Activated naive CD4-positive, alpha-beta T cell treated with anti-CD3 and anti-CD28 coated beads, Interleukin-2, amount 10 ng/mL, durations not matched to agents 7 days and 5 days (primary cell): ENCODE measurements at regions not wholly inside any gene's neighbourhood (a gene's known extent, or its start where the extent isn't known, plus 50 kb on each side); places are given as distances from the start of the nearest gene placed in this dataset.
A peak's percentile ranks its signal among the peaks of the same experiment; 100 is the strongest.

Experiments
- CTCF ChIA-PET: fragments of 350-600 bp; sonication (Branson Sonifier 250); formaldehyde crosslinking; loops from one replicate; lab custom pipeline; 2021; ENCODE audit warnings: antibody characterized with exemption; lab: Charles Lee
- DNase-seq: peaks from one replicate; pipeline ENCODE4 v3.0.0-alpha.2; 2020
- H3K27ac Mint-ChIP-seq: one replicate; pipeline ENCODE4 v1.8.0; 2021; ENCODE audit warnings: mild to moderate bottlenecking, moderate library complexity, mixed read lengths
- H3K27me3 Mint-ChIP-seq: one replicate; pipeline ENCODE4 v1.8.0; 2021; ENCODE audit warnings: mild to moderate bottlenecking, mixed read lengths
- H3K36me3 Mint-ChIP-seq: one replicate; pipeline ENCODE4 v1.8.0; 2021; ENCODE audit warnings: mixed read lengths
- H3K4me1 Mint-ChIP-seq: one replicate; pipeline ENCODE4 v1.8.0; 2021; ENCODE audit warnings: mixed read lengths
- H3K4me3 Mint-ChIP-seq: one replicate; pipeline ENCODE4 v1.8.0; 2021; ENCODE audit warnings: mild to moderate bottlenecking, moderate library complexity, mixed read lengths
- H3K9me3 Mint-ChIP-seq: one replicate; pipeline ENCODE4 v1.8.0; 2021; ENCODE audit warnings: mixed read lengths

- Mint-ChIP-seq H3K36me3 (no peaks in the 10 kb centered on the region), H3K4me3 (no peak overlapping the region), H3K4me1 (no peaks in the 10 kb centered on the region), H3K27me3 (no peaks in the 10 kb centered on the region), H3K9me3 (no peaks in the 10 kb centered on the region), H3K27ac (no peak overlapping the region)
- no peak for DNase-seq
- CTCF ChIA-PET = interaction anchor here (0.7 kb wide), 1 partner anchor 42 kb away, joined by 3 read pairs; no protein-coding TSS in a partner anchor
Measured at GRCh38 chr3:17850448-17850847, 108.0 kb upstream of the TBC1D5 start.

- H3K36me3 Mint-ChIP-seq = no peaks in the 10 kb centered on the region
- H3K4me1 Mint-ChIP-seq = no peaks in the 10 kb centered on the region
- no peak for DNase-seq
- no peaks in the 10 kb centered on the region for H3K27me3 Mint-ChIP-seq
- H3K4me3 Mint-ChIP-seq = no peak overlapping the region
- no peak overlapping the region for H3K27ac Mint-ChIP-seq
- H3K9me3 Mint-ChIP-seq = no peaks in the 10 kb centered on the region
- CTCF ChIA-PET = no interaction called here
Measured at GRCh38 chr3:17848102-17848501, 105.7 kb upstream of the TBC1D5 start.

GRCh38 chr3:17847156-17847555 lies 104.7 kb upstream of the TBC1D5 start:
- no peaks in the 10 kb centered on the region for H3K27me3 Mint-ChIP-seq
- no peak overlapping the region for H3K27ac Mint-ChIP-seq
- H3K9me3 Mint-ChIP-seq = no peaks in the 10 kb centered on the region
- no peak overlapping the region for H3K4me3 Mint-ChIP-seq
- CTCF ChIA-PET = no interaction called here
- no peak for DNase-seq
- H3K36me3 Mint-ChIP-seq = no peaks in the 10 kb centered on the region
- no peaks in the 10 kb centered on the region for H3K4me1 Mint-ChIP-seq

GRCh38 chr3:17846466-17846865 lies 104.0 kb upstream of the TBC1D5 start:
- DNase-seq = no peak
- CTCF ChIA-PET = interaction anchor here (1.0 kb wide), 1 partner anchor 1142 kb away, joined by 3 read pairs; no protein-coding TSS in a partner anchor
- Mint-ChIP-seq H3K27me3 (no peaks in the 10 kb centered on the region), H3K4me1 (no peaks in the 10 kb centered on the region), H3K9me3 (no peaks in the 10 kb centered on the region), H3K27ac (no peak overlapping the region), H3K4me3 (no peak overlapping the region), H3K36me3 (no peaks in the 10 kb centered on the region)

- H3K4me1 Mint-ChIP-seq = no peaks in the 10 kb centered on the region
- H3K27me3 Mint-ChIP-seq = no peaks in the 10 kb centered on the region
- H3K27ac Mint-ChIP-seq = no peak overlapping the region
- DNase-seq = no peak
- no peaks in the 10 kb centered on the region for H3K9me3 Mint-ChIP-seq
- CTCF ChIA-PET = no interaction called here
- H3K4me3 Mint-ChIP-seq = no peak overlapping the region
- no peaks in the 10 kb centered on the region for H3K36me3 Mint-ChIP-seq
Measured at GRCh38 chr3:17845026-17845812, 102.8 kb upstream of the TBC1D5 start.

GRCh38 chr3:17844236-17844635 lies 101.8 kb upstream of the TBC1D5 start:
- no peaks in the 10 kb centered on the region for H3K9me3 Mint-ChIP-seq
- no peaks in the 10 kb centered on the region for H3K27me3 Mint-ChIP-seq
- no peak overlapping the region for H3K4me3 Mint-ChIP-seq
- no peaks in the 10 kb centered on the region for H3K4me1 Mint-ChIP-seq
- no peak for DNase-seq
- CTCF ChIA-PET = no interaction called here
- H3K27ac Mint-ChIP-seq = no peak overlapping the region
- H3K36me3 Mint-ChIP-seq = no peaks in the 10 kb centered on the region

GRCh38 chr3:17841190-17841828 lies 98.9 kb upstream of the TBC1D5 start:
- no peaks in the 10 kb centered on the region for H3K9me3 Mint-ChIP-seq
- no peaks in the 10 kb centered on the region for H3K27me3 Mint-ChIP-seq
- CTCF ChIA-PET = interaction anchor here (0.6 to 4.3 kb wide), 38 partner anchors 8 to 1241 kb away, joined by 3 to 44 read pairs (median 4); no protein-coding TSS in a partner anchor
- H3K27ac Mint-ChIP-seq = no peak overlapping the region
- no peaks in the 10 kb centered on the region for H3K4me1 Mint-ChIP-seq
- H3K4me3 Mint-ChIP-seq = no peak overlapping the region
- peak; percentile 78 for DNase-seq
- no peaks in the 10 kb centered on the region for H3K36me3 Mint-ChIP-seq

- Mint-ChIP-seq H3K27ac (no peak overlapping the region), H3K9me3 (no peaks in the 10 kb centered on the region), H3K4me3 (no peak overlapping the region), H3K4me1 (no peaks in the 10 kb centered on the region), H3K36me3 (no peaks in the 10 kb centered on the region), H3K27me3 (no peaks in the 10 kb centered on the region)
- no peak for DNase-seq
- CTCF ChIA-PET = interaction anchor here (0.6 to 4.3 kb wide), 33 partner anchors 9 to 1240 kb away, joined by 3 to 44 read pairs (median 4); no protein-coding TSS in a partner anchor
Measured at GRCh38 chr3:17840651-17841050, 98.2 kb upstream of the TBC1D5 start.

GRCh38 chr3:17840126-17840525 lies 97.7 kb upstream of the TBC1D5 start:
- Mint-ChIP-seq H3K4me1 (no peaks in the 10 kb centered on the region), H3K36me3 (no peaks in the 10 kb centered on the region), H3K9me3 (no peaks in the 10 kb centered on the region), H3K4me3 (no peak overlapping the region), H3K27ac (no peak overlapping the region), H3K27me3 (no peaks in the 10 kb centered on the region)
- DNase-seq = no peak
- CTCF ChIA-PET = interaction anchor here (0.6 to 4.3 kb wide), 12 partner anchors 9 to 426 kb away, joined by 3 to 44 read pairs (median 6); no protein-coding TSS in a partner anchor

GRCh38 chr3:17836919-17837318 lies 94.5 kb upstream of the TBC1D5 start:
- no peaks in the 10 kb centered on the region for H3K4me1 Mint-ChIP-seq
- no peaks in the 10 kb centered on the region for H3K36me3 Mint-ChIP-seq
- H3K4me3 Mint-ChIP-seq = no peak overlapping the region
- CTCF ChIA-PET = interaction anchor here (0.8 to 2.8 kb wide), 2 partner anchors 10 to 192 kb away, joined by 3 to 7 read pairs; no protein-coding TSS in a partner anchor
- H3K9me3 Mint-ChIP-seq = no peaks in the 10 kb centered on the region
- DNase-seq = no peak
- peaks cover 4% of the 10 kb centered on the region for H3K27me3 Mint-ChIP-seq
- H3K27ac Mint-ChIP-seq = no peak overlapping the region

GRCh38 chr3:17836092-17836491 lies 93.7 kb upstream of the TBC1D5 start:
- no peak for DNase-seq
- Mint-ChIP-seq H3K9me3 (no peaks in the 10 kb centered on the region), H3K36me3 (no peaks in the 10 kb centered on the region)

GRCh38 chr3:17833786-17834559 lies 91.5 kb upstream of the TBC1D5 start:
- CTCF ChIA-PET = no interaction called here
- no peaks in the 10 kb centered on the region for H3K4me1 Mint-ChIP-seq
- no peak overlapping the region for H3K4me3 Mint-ChIP-seq
- H3K27ac Mint-ChIP-seq = no peak overlapping the region
- H3K9me3 Mint-ChIP-seq = no peaks in the 10 kb centered on the region
- H3K36me3 Mint-ChIP-seq = no peaks in the 10 kb centered on the region
- no peak for DNase-seq
- H3K27me3 Mint-ChIP-seq = peaks cover 8% of the 10 kb centered on the region

More at GRCh38 chr3:17836092-17836491, 93.7 kb upstream of the TBC1D5 start:
- H3K4me1 Mint-ChIP-seq = no peaks in the 10 kb centered on the region
- H3K27me3 Mint-ChIP-seq = peaks cover 4% of the 10 kb centered on the region
- CTCF ChIA-PET = no interaction called here
- no peak overlapping the region for H3K4me3 Mint-ChIP-seq
- H3K27ac Mint-ChIP-seq = no peak overlapping the region

- H3K4me3 Mint-ChIP-seq = no peak overlapping the region
- H3K27me3 Mint-ChIP-seq = peaks cover 8% of the 10 kb centered on the region
- H3K9me3 Mint-ChIP-seq = no peaks in the 10 kb centered on the region
- no peaks in the 10 kb centered on the region for H3K4me1 Mint-ChIP-seq
- no peak overlapping the region for H3K27ac Mint-ChIP-seq
- DNase-seq = no peak
- CTCF ChIA-PET = interaction anchor here (2.2 kb wide), 1 partner anchor 9 kb away, joined by 13 read pairs; no protein-coding TSS in a partner anchor
- no peaks in the 10 kb centered on the region for H3K36me3 Mint-ChIP-seq
Measured at GRCh38 chr3:17832016-17832415, 89.6 kb upstream of the TBC1D5 start.

- Mint-ChIP-seq H3K27ac (no peak overlapping the region), H3K36me3 (no peaks in the 10 kb centered on the region), H3K9me3 (no peaks in the 10 kb centered on the region), H3K4me3 (no peak overlapping the region), H3K27me3 (peaks cover 8% of the 10 kb centered on the region), H3K4me1 (no peaks in the 10 kb centered on the region)
- no peak for DNase-seq
- CTCF ChIA-PET = interaction anchor here (2.2 kb wide), 1 partner anchor 9 kb away, joined by 13 read pairs; no protein-coding TSS in a partner anchor
Measured at GRCh38 chr3:17831366-17831765, 88.9 kb upstream of the TBC1D5 start.
